ENCODE measurements at regions not wholly inside any gene's neighbourhood (a gene's known extent, or its start where the extent isn't known, plus 50 kb on each side); places are given as distances from the start of the nearest gene placed in this dataset.
"Not testable (repeated sequence)": the region's sequence is repeated elsewhere in the genome, so short reads cannot be mapped to it uniquely, and the experiment has no call there.

DNA sequence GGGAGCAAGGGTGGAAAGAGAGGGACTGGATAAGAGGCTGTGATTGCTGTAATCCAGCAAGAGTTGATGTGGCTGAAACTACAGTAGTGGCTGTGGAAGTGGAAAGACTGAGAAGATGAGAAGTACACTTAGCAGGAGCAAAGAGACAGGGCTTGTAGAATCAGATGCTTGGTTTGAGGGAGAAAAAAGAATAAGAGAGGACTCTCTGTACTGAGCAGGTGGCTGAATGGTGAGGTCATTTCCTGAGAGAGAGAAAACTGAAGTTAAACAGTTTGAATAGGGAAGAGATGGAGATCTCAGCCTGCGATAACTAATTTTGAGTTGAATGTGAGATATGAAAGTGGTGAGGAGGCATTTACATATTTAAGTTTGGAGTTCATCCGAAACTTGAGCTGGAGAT is 95.8 kb upstream of the SLC25A36 start:
- no peak for TF ChIP-seq POLR2A (IDR thresholded peaks at IDR 0.05; ENCODE audit: low read depth, low read length)
- TF ChIP-seq TAF1 (IDR thresholded peaks at IDR 0.05; ENCODE audit: borderline replicate concordance, low read depth, low read length) = no peak
- TF ChIP-seq POLR2AphosphoS5 (IDR thresholded peaks at IDR 0.05; ENCODE audit: low read depth, low read length) = no peak
- peak; percentile 82 for FAIRE-seq
- no peak for DNase-seq (ENCODE audit: insufficient read length)

DNA sequence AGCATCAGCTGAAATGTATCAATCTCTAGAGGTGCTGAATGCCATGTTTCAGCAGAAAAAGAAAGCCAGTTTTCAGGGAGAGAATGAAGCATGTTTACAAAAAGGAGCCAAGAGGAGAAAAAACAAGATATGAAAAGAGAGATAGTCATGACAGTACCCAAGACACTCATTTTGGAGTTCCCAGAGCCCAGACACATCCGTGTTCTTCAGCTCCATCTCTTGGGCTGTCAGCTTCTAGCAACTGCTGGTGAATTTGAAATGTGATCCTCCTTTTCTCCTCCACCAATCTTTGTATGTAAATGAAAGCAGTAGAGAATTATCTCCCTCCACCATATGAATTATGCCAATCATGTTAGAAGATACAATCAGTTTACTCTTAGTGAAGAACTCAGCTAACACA is 93.0 kb upstream of the SLC25A36 start:
- DNase-seq (ENCODE audit: insufficient read length) (no peak), FAIRE-seq (no peak)
- TF ChIP-seq TAF1 (IDR thresholded peaks at IDR 0.05; ENCODE audit: borderline replicate concordance, low read depth, low read length) = no peak
- TF ChIP-seq POLR2A (IDR thresholded peaks at IDR 0.05; ENCODE audit: low read depth, low read length) = no peak
- TF ChIP-seq POLR2AphosphoS5 (IDR thresholded peaks at IDR 0.05; ENCODE audit: low read depth, low read length) = no peak

DNA sequence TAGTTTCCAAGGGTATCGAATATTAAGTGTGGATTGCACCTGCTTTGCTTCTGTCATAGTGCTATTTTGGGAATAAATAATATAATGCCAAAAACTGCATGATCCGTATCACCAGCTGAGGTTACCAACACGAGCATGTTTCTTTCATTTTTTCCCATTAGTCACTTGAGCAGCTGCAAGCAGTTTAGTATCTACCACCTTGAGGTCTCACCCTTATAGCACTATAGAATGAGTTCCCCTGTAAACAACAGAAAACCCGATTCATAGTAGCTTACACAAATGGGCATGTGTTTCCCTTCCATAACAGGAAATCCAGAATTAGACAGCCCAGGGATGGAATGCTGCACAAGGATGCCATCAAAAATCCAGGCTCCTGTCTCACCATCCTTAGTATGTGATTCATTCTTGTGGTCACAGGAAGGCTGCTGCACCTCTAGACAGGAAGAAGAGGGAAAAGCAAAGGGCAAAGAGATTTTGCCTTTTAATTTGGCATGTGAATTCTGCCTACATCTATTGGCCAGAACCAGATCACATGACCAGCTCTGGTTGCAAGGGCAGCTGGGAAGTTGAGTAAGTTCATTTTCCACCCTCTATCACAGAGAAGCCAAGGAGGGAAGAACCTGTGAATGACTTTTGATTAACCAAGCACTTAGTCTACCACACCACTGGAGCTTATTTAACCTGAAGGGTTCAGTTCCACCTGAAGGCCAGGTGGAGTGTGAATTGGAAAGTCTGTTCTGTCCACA is 91.3 kb upstream of the SLC25A36 start:
- TF ChIP-seq TAF1 (IDR thresholded peaks at IDR 0.05; ENCODE audit: borderline replicate concordance, low read depth, low read length) (no peak), POLR2AphosphoS5 (IDR thresholded peaks at IDR 0.05; ENCODE audit: low read depth, low read length) (no peak), POLR2A (IDR thresholded peaks at IDR 0.05; ENCODE audit: low read depth, low read length) (no peak)
- DNase-seq (ENCODE audit: insufficient read length) = no peak
- FAIRE-seq = no peak

- no peak for DNase-seq (ENCODE audit: insufficient read length)
- TF ChIP-seq POLR2A (IDR thresholded peaks at IDR 0.05; ENCODE audit: low read depth, low read length) = no peak
- TF ChIP-seq POLR2AphosphoS5 (IDR thresholded peaks at IDR 0.05; ENCODE audit: low read depth, low read length) = no peak
- TF ChIP-seq TAF1 (IDR thresholded peaks at IDR 0.05; ENCODE audit: borderline replicate concordance, low read depth, low read length) = no peak
- no peak for FAIRE-seq
Observed at GRCh38 chr3:140854961-140855360, 86.7 kb upstream of the SLC25A36 start.

DNA sequence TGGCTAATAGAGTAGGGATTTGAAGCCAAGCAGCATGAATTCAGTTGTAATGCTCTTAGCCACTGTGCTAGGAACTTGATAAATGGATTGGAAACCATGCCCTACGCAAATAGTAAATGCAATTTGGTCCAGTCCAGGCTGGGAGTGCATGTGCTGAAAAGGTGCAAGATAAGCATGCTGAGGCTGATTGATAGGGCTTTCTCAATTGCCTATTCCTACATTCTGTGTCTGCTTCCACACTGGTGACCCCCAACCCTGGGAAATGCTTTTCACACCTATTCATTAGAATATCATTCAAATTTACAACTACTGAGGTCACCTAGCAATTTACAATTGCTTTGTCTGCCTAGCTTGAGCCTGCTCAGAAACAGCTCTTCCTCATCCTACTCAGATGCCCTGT is 84.7 kb upstream of the SLC25A36 start:
- FAIRE-seq (no peak), DNase-seq (ENCODE audit: insufficient read length) (no peak)
- TF ChIP-seq TAF1 (IDR thresholded peaks at IDR 0.05; ENCODE audit: borderline replicate concordance, low read depth, low read length) = no peak
- no peak for TF ChIP-seq POLR2A (IDR thresholded peaks at IDR 0.05; ENCODE audit: low read depth, low read length)
- TF ChIP-seq POLR2AphosphoS5 (IDR thresholded peaks at IDR 0.05; ENCODE audit: low read depth, low read length) = no peak

DNA sequence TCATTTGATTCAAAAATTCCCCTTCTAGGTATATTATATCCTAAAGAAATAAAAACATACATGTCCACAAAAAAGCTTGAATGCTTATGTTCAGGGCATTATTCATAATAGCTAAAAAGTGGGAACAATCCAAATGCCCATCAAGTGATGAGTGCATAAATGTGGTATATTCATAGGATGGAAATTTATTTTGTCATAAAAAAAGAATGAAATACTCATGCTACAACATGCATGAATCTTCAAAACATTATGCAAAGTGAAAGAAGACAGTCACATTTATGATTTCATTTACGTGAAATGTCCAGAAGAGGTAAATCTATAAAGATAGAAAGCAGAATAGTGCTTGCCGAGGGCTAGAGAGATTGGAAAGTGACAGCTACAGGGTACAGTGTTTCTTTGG is 83.6 kb upstream of the SLC25A36 start:
- no peak for TF ChIP-seq TAF1 (IDR thresholded peaks at IDR 0.05; ENCODE audit: borderline replicate concordance, low read depth, low read length)
- TF ChIP-seq POLR2AphosphoS5 (IDR thresholded peaks at IDR 0.05; ENCODE audit: low read depth, low read length) = no peak
- no peak for TF ChIP-seq POLR2A (IDR thresholded peaks at IDR 0.05; ENCODE audit: low read depth, low read length)

GRCh38 chr3:140859592-140860336 is 81.9 kb upstream of the SLC25A36 start:
- TF ChIP-seq TAF1 (IDR thresholded peaks at IDR 0.05; ENCODE audit: borderline replicate concordance, low read depth, low read length) (no peak), POLR2AphosphoS5 (IDR thresholded peaks at IDR 0.05; ENCODE audit: low read depth, low read length) (no peak), POLR2A (IDR thresholded peaks at IDR 0.05; ENCODE audit: low read depth, low read length) (no peak)
- FAIRE-seq = peak; percentile 62
- no peak for DNase-seq (ENCODE audit: insufficient read length)

More for the DNA sequence above, 83.6 kb upstream of the SLC25A36 start:
- no peak for DNase-seq (ENCODE audit: insufficient read length)
- FAIRE-seq = no peak

GRCh38 chr3:140863580-140864009 is 78.0 kb upstream of the SLC25A36 start:
- FAIRE-seq = peak; percentile 65

DNA sequence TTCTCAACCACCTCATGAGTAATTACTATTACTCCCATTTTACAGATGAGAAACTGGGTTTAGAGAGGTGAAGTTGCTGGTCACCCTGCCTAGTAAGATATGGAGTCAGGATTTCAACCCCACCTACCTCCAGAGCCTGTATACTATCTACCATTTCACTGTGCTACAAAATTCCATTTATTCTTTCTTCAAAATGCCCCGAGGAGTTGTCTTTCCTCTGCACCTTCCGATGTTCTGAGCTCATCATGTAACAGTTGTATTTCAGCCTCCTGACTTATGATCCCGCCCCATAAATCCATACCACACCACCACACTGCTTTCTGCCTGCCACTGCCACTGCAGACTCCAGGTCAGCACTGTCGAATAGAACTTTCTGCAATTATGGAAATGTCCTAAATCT is 71.3 kb upstream of the SLC25A36 start:
- DNase-seq (ENCODE audit: insufficient read length) (no peak), FAIRE-seq (no peak)
- TF ChIP-seq TAF1 (IDR thresholded peaks at IDR 0.05; ENCODE audit: borderline replicate concordance, low read depth, low read length) (no peak), POLR2A (IDR thresholded peaks at IDR 0.05; ENCODE audit: low read depth, low read length) (no peak), POLR2AphosphoS5 (IDR thresholded peaks at IDR 0.05; ENCODE audit: low read depth, low read length) (no peak)

More at GRCh38 chr3:140863580-140864009, 78.0 kb upstream of the SLC25A36 start:
- no peak for DNase-seq (ENCODE audit: insufficient read length)
- TF ChIP-seq POLR2AphosphoS5 (IDR thresholded peaks at IDR 0.05; ENCODE audit: low read depth, low read length) (no peak), TAF1 (IDR thresholded peaks at IDR 0.05; ENCODE audit: borderline replicate concordance, low read depth, low read length) (no peak), POLR2A (IDR thresholded peaks at IDR 0.05; ENCODE audit: low read depth, low read length) (no peak)

- DNase-seq (ENCODE audit: insufficient read length) (no peak), FAIRE-seq (no peak)
- no peak for TF ChIP-seq POLR2AphosphoS5 (IDR thresholded peaks at IDR 0.05; ENCODE audit: low read depth, low read length)
- TF ChIP-seq POLR2A (IDR thresholded peaks at IDR 0.05; ENCODE audit: low read depth, low read length) = no peak
- TF ChIP-seq TAF1 (IDR thresholded peaks at IDR 0.05; ENCODE audit: borderline replicate concordance, low read depth, low read length) = no peak
Observed at GRCh38 chr3:140871022-140871421, 70.6 kb upstream of the SLC25A36 start.

DNA sequence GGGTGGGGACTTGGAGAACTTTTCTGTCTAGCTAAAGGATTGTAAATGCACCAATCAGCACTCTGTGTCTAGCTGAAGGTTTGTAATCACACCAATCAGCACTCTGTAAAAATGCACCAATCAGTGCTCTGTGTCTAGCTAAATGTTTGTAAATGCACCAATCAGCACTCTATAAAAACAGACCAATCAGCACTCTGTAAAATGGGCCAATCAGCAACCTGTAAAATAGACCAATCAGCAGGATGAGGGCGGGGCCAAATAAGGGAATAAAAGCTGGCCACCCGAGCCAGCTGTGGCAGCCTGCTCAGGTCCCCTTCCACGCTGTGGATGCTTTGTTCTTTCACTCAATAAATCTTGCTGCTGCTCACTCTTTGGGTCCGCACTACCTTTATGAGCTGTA is 69.5 kb upstream of the SLC25A36 start:
- FAIRE-seq = not testable (repeated sequence)

More for the DNA sequence above, 69.5 kb upstream of the SLC25A36 start:
- DNase-seq (ENCODE audit: insufficient read length) = not testable (repeated sequence)
